ENCODE measurements at regions not wholly inside any gene's neighbourhood (a gene's known extent, or its start where the extent isn't known, plus 50 kb on each side); places are given as distances from the start of the nearest gene placed in this dataset.
"Not testable (repeated sequence)": the region's sequence is repeated elsewhere in the genome, so short reads cannot be mapped to it uniquely, and the experiment has no call there.

GRCh38 chr3:22714749-22715148, 488.4 kb upstream of the UBE2E2 start:
- Mint-ChIP-seq H3K27ac (no peak overlapping the region), H3K4me3 (no peak overlapping the region), H3K27me3 (no peaks in the 10 kb centered on the region), H3K4me1 (no peaks in the 10 kb centered on the region), H3K36me3 (no peaks in the 10 kb centered on the region), H3K9me3 (ENCODE audit: low read depth) (no peaks in the 10 kb centered on the region)
- CTCF ChIA-PET = no interaction called here
- no peak for ATAC-seq
- DNase-seq = no peak

- Mint-ChIP-seq H3K36me3 (no peaks in the 10 kb centered on the region), H3K9me3 (ENCODE audit: low read depth) (peaks cover 7% of the 10 kb centered on the region), H3K27ac (no peak overlapping the region), H3K4me3 (no peak overlapping the region), H3K27me3 (no peaks in the 10 kb centered on the region), H3K4me1 (no peaks in the 10 kb centered on the region)
- no peak for DNase-seq
- CTCF ChIA-PET = no interaction called here
- ATAC-seq = no peak
These were observed 482.5 kb upstream of the UBE2E2 start for GRCh38 chr3:22720596-22720995.

DNA sequence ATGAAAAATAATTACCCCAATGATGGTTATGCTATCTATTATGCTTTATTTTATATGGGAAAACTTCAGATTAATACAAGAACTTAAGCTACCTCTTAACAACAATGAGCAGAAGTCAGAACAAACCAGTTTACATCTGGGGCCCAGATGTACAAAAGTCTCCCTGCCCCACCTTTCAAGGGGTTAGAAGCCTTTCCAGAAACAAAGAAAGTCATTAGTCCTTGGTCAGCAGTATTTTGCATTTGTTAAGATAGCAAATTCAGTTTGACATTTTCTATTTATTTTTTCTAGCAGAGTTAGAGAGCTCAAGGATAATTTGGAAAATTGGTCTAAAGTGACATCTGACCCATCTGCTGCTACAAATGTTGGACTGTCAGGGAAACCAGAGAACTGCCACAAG, 478.7 kb upstream of the UBE2E2 start:
- Mint-ChIP-seq H3K27me3 (no peaks in the 10 kb centered on the region), H3K4me1 (no peaks in the 10 kb centered on the region), H3K4me3 (no peak overlapping the region), H3K9me3 (ENCODE audit: low read depth) (peaks cover 9% of the 10 kb centered on the region), H3K36me3 (no peaks in the 10 kb centered on the region), H3K27ac (no peak overlapping the region)
- ATAC-seq (no peak), DNase-seq (no peak)
- CTCF ChIA-PET = no interaction called here

- Mint-ChIP-seq H3K36me3 (no peaks in the 10 kb centered on the region), H3K4me1 (no peaks in the 10 kb centered on the region), H3K9me3 (ENCODE audit: low read depth) (peaks cover 14% of the 10 kb centered on the region), H3K27me3 (no peaks in the 10 kb centered on the region), H3K27ac (no peak overlapping the region), H3K4me3 (no peak overlapping the region)
- no peak for DNase-seq
- ATAC-seq = no peak
- CTCF ChIA-PET = no interaction called here
These were observed 474.7 kb upstream of the UBE2E2 start for GRCh38 chr3:22728406-22728805.

- H3K27ac Mint-ChIP-seq = no peak overlapping the region
- CTCF ChIA-PET = no interaction called here
- H3K9me3 Mint-ChIP-seq (ENCODE audit: low read depth) = peaks cover 14% of the 10 kb centered on the region
- no peaks in the 10 kb centered on the region for H3K36me3 Mint-ChIP-seq
- no peaks in the 10 kb centered on the region for H3K4me1 Mint-ChIP-seq
- DNase-seq (no peak), ATAC-seq (no peak)
- no peaks in the 10 kb centered on the region for H3K27me3 Mint-ChIP-seq
- H3K4me3 Mint-ChIP-seq = no peak overlapping the region
These were observed 473.9 kb upstream of the UBE2E2 start for GRCh38 chr3:22729212-22729611.

- H3K27ac Mint-ChIP-seq = no peak overlapping the region
- no peaks in the 10 kb centered on the region for H3K27me3 Mint-ChIP-seq
- H3K4me1 Mint-ChIP-seq = no peaks in the 10 kb centered on the region
- H3K36me3 Mint-ChIP-seq = no peaks in the 10 kb centered on the region
- CTCF ChIA-PET = no interaction called here
- ATAC-seq (no peak), DNase-seq (no peak)
- H3K4me3 Mint-ChIP-seq = no peak overlapping the region
- peaks cover 14% of the 10 kb centered on the region for H3K9me3 Mint-ChIP-seq (ENCODE audit: low read depth)
These were observed 473.1 kb upstream of the UBE2E2 start for GRCh38 chr3:22729981-22730380.

DNA sequence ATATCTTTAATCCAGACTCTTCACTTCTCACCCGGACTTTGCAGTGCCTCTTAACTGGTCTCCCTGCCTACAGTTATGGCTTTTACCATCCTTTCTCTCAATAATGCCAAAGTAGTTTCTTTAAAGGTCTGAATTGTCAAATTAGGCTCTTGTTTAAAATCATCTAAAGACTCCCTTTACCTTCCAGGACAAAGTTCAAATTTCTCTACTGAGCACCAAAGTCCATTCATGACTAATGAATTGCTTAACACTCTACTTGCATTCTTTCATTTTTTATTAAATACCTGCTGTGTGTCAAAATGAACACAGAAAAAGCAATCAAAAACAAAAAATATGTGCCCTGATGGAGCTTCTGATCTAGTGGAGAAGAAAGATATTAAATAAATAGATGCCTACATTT, 472.4 kb upstream of the UBE2E2 start:
- no peaks in the 10 kb centered on the region for H3K27me3 Mint-ChIP-seq
- H3K4me1 Mint-ChIP-seq = no peaks in the 10 kb centered on the region
- no peaks in the 10 kb centered on the region for H3K36me3 Mint-ChIP-seq
- no peak overlapping the region for H3K27ac Mint-ChIP-seq
- no peak overlapping the region for H3K4me3 Mint-ChIP-seq
- DNase-seq = no peak
- peaks cover 14% of the 10 kb centered on the region for H3K9me3 Mint-ChIP-seq (ENCODE audit: low read depth)
- ATAC-seq = no peak
- CTCF ChIA-PET = no interaction called here

GRCh38 chr3:22731901-22732300, 471.2 kb upstream of the UBE2E2 start:
- CTCF ChIA-PET = no interaction called here
- H3K9me3 Mint-ChIP-seq (ENCODE audit: low read depth) = peaks cover 14% of the 10 kb centered on the region
- no peak overlapping the region for H3K4me3 Mint-ChIP-seq
- no peaks in the 10 kb centered on the region for H3K36me3 Mint-ChIP-seq
- no peaks in the 10 kb centered on the region for H3K27me3 Mint-ChIP-seq
- DNase-seq = no peak
- no peaks in the 10 kb centered on the region for H3K4me1 Mint-ChIP-seq
- no peak overlapping the region for H3K27ac Mint-ChIP-seq
- ATAC-seq = no peak

DNA sequence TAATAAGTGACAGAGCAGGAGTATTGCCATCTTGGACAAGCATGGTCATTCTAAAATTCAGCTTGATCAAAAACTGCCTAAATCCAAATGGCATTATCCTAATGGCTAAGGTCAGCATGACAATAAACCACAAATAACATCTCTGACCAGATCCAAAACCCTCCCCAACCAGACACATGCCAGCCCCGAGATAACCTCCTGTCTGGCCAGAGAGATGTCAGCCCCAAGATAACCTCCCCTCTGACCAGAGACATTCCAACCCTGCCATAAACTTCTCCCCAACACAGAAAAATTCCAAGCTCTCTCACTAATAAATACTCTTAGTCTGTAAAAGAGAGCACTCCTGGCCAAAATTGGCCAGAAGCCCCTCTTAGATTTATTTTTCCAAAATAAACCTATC, 470.5 kb upstream of the UBE2E2 start:
- Mint-ChIP-seq H3K4me1 (no peaks in the 10 kb centered on the region), H3K27me3 (no peaks in the 10 kb centered on the region), H3K36me3 (no peaks in the 10 kb centered on the region), H3K4me3 (no peak overlapping the region), H3K9me3 (ENCODE audit: low read depth) (peaks cover 14% of the 10 kb centered on the region), H3K27ac (no peak overlapping the region)
- DNase-seq (no peak), ATAC-seq (no peak)
- CTCF ChIA-PET = no interaction called here

GRCh38 chr3:22734207-22734606, 468.9 kb upstream of the UBE2E2 start:
- no peak overlapping the region for H3K27ac Mint-ChIP-seq
- no peak overlapping the region for H3K4me3 Mint-ChIP-seq
- ATAC-seq (no peak), DNase-seq (no peak)
- H3K4me1 Mint-ChIP-seq = no peaks in the 10 kb centered on the region
- peaks cover 12% of the 10 kb centered on the region for H3K9me3 Mint-ChIP-seq (ENCODE audit: low read depth)
- CTCF ChIA-PET = no interaction called here
- H3K27me3 Mint-ChIP-seq = no peaks in the 10 kb centered on the region
- H3K36me3 Mint-ChIP-seq = no peaks in the 10 kb centered on the region

DNA sequence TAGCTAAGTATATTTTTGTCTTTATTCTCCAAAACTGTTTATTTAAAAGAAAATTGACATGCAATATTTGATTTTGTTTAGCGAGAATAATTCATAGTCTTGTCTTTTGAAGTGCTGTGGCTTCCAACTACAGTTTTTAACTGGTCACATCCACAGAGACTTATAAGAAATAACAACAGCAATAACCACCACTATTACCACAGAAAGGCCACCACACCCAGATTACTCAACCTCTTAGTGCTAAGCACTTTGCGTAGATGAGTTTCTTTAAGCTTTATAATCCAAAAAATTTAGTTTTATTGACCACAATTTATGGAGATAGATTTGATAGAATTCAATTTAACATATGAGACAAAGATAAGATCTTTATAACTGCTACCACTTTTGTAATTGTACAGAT, 468.4 kb upstream of the UBE2E2 start:
- DNase-seq = no peak
- no peaks in the 10 kb centered on the region for H3K27me3 Mint-ChIP-seq
- CTCF ChIA-PET = no interaction called here

DNA sequence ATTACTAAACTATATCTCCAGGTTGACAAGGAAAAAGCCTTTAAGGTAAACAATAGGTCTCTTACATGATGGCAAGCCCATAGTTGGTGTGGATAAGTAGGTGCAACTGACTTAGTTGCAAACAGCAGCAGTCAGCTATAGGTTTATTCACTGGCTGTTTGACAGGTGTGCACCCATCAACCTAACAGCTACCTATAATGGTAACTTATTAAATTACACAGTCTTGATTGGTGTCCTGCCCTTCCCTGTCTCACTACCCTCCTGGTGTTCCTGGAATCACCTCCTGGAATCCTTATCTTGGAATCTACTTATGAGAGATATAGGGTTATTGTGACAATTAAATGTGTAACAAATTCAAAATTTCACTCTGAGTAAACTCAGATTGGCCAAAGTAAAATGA, 467.8 kb upstream of the UBE2E2 start:
- CTCF ChIA-PET = no interaction called here
- no peak overlapping the region for H3K4me3 Mint-ChIP-seq

More for the DNA sequence above, 468.4 kb upstream of the UBE2E2 start:
- Mint-ChIP-seq H3K9me3 (ENCODE audit: low read depth) (peaks cover 12% of the 10 kb centered on the region), H3K4me1 (no peaks in the 10 kb centered on the region), H3K36me3 (no peaks in the 10 kb centered on the region), H3K27ac (no peak overlapping the region), H3K4me3 (no peak overlapping the region)
- ATAC-seq = no peak

GRCh38 chr3:22743386-22743785, 459.7 kb upstream of the UBE2E2 start:
- H3K27ac Mint-ChIP-seq; H3K27me3 Mint-ChIP-seq; H3K36me3 Mint-ChIP-seq; DNase-seq; ATAC-seq; H3K9me3 Mint-ChIP-seq (ENCODE audit: low read depth); CTCF ChIA-PET; H3K4me3 Mint-ChIP-seq; H3K4me1 Mint-ChIP-seq: not testable (repeated sequence)

More for the DNA sequence above, 467.8 kb upstream of the UBE2E2 start:
- ATAC-seq (no peak), DNase-seq (no peak)
- Mint-ChIP-seq H3K27ac (no peak overlapping the region), H3K4me1 (no peaks in the 10 kb centered on the region), H3K9me3 (ENCODE audit: low read depth) (peaks cover 8% of the 10 kb centered on the region), H3K27me3 (no peaks in the 10 kb centered on the region), H3K36me3 (no peaks in the 10 kb centered on the region)

- Mint-ChIP-seq H3K4me3 (no peak overlapping the region), H3K9me3 (ENCODE audit: low read depth) (peaks cover 7% of the 10 kb centered on the region), H3K36me3 (no peaks in the 10 kb centered on the region), H3K4me1 (no peaks in the 10 kb centered on the region), H3K27me3 (no peaks in the 10 kb centered on the region), H3K27ac (no peak overlapping the region)
- DNase-seq (no peak), ATAC-seq (no peak)
- CTCF ChIA-PET = no interaction called here
These were observed 457.8 kb upstream of the UBE2E2 start for GRCh38 chr3:22745321-22745720.

GRCh38 chr3:22746221-22746620, 456.9 kb upstream of the UBE2E2 start:
- Mint-ChIP-seq H3K27ac (no peak overlapping the region), H3K9me3 (ENCODE audit: low read depth) (peaks cover 10% of the 10 kb centered on the region), H3K36me3 (no peaks in the 10 kb centered on the region), H3K4me3 (no peak overlapping the region), H3K4me1 (no peaks in the 10 kb centered on the region), H3K27me3 (no peaks in the 10 kb centered on the region)
- CTCF ChIA-PET = no interaction called here
- DNase-seq (no peak), ATAC-seq (no peak)

Measured in activated CD8-positive, alpha-beta memory T cell treated with anti-CD3 and anti-CD28 coated beads, Interleukin-2, amount 10 ng/mL, durations not matched to agents 7 days and 5 days (primary cell).